ENCODE measurements at regions not wholly inside any gene's neighbourhood (a gene's known extent, or its start where the extent isn't known, plus 50 kb on each side); places are given as distances from the start of the nearest gene placed in this dataset.

DNA sequence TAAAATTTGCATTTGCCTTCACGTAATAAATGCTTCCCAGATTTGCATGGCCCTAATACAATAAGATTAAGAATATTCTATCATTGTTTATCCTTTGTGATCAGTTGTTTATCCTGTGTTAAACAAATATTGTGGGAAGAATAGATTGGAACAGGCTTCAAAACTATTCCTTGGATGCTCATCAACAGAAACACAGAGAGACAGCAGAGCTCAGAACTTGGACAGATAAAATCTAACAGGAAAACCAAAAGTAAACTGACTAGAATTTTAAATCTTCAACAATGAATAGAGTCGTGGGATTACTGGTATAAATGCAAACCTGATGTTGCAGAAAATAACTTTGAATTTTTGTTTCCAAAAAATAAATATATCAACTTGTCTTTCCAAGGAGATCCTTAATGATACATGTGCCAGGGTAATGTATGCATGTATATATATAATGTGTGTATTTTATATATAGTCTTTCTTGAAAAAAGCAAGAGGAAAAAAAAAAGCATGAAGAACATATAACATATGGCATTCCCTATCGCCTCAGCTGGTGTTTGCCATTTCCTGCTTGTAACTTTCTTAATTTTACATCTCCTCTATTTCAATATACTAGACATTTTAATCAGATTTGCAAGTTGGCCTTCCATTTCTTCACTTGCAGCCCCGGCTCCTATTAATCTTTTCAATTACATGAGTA, 59.9 kb upstream of the TANK start:
- TF ChIP-seq POU6F1 (CRISPR knock-in tag; IDR thresholded peaks at IDR 0.05; ENCODE audit: borderline replicate concordance, low read depth) (no peak), PATZ1 (CRISPR knock-in tag; IDR thresholded peaks at IDR 0.05; ENCODE audit: borderline replicate concordance) (no peak), ARNTL (CRISPR knock-in tag; IDR thresholded peaks at IDR 0.05; ENCODE audit: borderline replicate concordance, low read depth) (no peak), ISL1 (CRISPR knock-in tag; IDR thresholded peaks at IDR 0.05) (no peak), TCF4 (CRISPR knock-in tag; IDR thresholded peaks at IDR 0.05; ENCODE audit: borderline replicate concordance) (no peak), ZNF565 (CRISPR knock-in tag; conservative IDR thresholded peaks at IDR 0.05; ENCODE audit: low read depth) (no peak), ESRRG (CRISPR knock-in tag; IDR thresholded peaks at IDR 0.05) (no peak), BACH2 (CRISPR knock-in tag; IDR thresholded peaks at IDR 0.05; ENCODE audit: borderline replicate concordance) (no peak), GLIS3 (CRISPR knock-in tag; IDR thresholded peaks at IDR 0.05) (no peak), TSHZ2 (CRISPR knock-in tag; IDR thresholded peaks at IDR 0.05) (no peak)
- TF ChIP-seq, protein P1, sequence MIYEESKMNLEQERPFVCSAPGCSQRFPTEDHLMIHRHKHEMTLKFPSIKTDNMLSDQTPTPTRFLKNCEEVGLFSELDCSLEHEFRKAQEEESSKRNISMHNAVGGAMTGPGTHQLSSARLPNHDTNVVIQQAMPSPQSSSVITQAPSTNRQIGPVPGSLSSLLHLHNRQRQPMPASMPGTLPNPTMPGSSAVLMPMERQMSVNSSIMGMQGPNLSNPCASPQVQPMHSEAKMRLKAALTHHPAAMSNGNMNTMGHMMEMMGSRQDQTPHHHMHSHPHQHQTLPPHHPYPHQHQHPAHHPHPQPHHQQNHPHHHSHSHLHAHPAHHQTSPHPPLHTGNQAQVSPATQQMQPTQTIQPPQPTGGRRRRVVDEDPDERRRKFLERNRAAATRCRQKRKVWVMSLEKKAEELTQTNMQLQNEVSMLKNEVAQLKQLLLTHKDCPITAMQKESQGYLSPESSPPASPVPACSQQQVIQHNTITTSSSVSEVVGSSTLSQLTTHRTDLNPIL (CRISPR knock-in tag; IDR thresholded peaks at IDR 0.05; ENCODE audit: low read depth) = no peak

All from SK-N-SH treated with all-trans-retinoic acid at 6 μM for 48 hours (cell line).